ENCODE measurements at regions not wholly inside any gene's neighbourhood (a gene's known extent, or its start where the extent isn't known, plus 50 kb on each side); places are given as distances from the start of the nearest gene placed in this dataset.
"Not testable (repeated sequence)": the region's sequence is repeated elsewhere in the genome, so short reads cannot be mapped to it uniquely, and the experiment has no call there.

GRCh38 chr20:2227285-2227684, 68.5 kb upstream of the TGM3 start:
- TF ChIP-seq CTCF (IDR thresholded peaks at IDR 0.05; ENCODE audit: poor library complexity, severe bottlenecking); EZH2 (IDR thresholded peaks at IDR 0.05; ENCODE audit: borderline replicate concordance, insufficient read depth, low read length, poor library complexity, severe bottlenecking); EP300 (conservative IDR thresholded peaks at IDR 0.05; ENCODE audit: poor library complexity, severe bottlenecking); TAF1 (IDR thresholded peaks at IDR 0.05; ENCODE audit: low read depth); RAD21 (conservative IDR thresholded peaks at IDR 0.05); MXI1 (conservative IDR thresholded peaks at IDR 0.05; ENCODE audit: poor library complexity, severe bottlenecking); REST (IDR thresholded peaks at IDR 0.05; ENCODE audit: borderline replicate concordance); POLR2AphosphoS5 (IDR thresholded peaks at IDR 0.05): not testable (repeated sequence)

All from neural cell (in vitro differentiated cells).